ENCODE measurements at regions not wholly inside any gene's neighbourhood (a gene's known extent, or its start where the extent isn't known, plus 50 kb on each side); places are given as distances from the start of the nearest gene placed in this dataset.

DNA sequence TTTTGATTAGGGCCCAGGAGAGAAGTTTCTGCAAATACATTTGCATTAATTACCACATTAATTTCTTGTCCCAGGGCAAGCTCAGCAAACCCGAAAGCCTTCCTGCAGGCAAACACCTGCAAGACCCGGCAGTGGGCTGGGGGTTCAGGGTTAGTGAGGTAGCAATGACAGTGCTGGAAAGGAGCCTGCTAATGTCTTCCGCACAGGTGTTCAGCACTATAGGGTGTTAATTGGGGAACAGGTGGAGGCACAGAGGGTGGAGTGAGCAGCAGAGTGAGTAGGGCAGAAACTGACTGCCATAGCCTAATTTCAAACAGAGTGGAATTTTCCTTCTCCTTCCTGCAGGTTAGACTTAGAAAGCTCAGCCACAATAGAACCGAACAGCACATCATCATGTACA is 50.9 kb upstream of the UBASH3B start:
- CTCF ChIA-PET: no interaction called here
- DNase-seq: no peak
- H3K9me3 Mint-ChIP-seq (ENCODE audit: low read depth, unreplicated experiment): no peaks in the 10 kb centered on the region
- no TSS peak for BruUV-seq (replicated peaks)
- H3K36me3 Mint-ChIP-seq (ENCODE audit: insufficient read depth, unreplicated experiment): no peaks in the 10 kb centered on the region
- H3K27ac Mint-ChIP-seq (ENCODE audit: unreplicated experiment): no peak overlapping the region
- no peak overlapping the region for H3K4me3 Mint-ChIP-seq (ENCODE audit: low read depth, unreplicated experiment)
- TF ChIP-seq, protein P1, sequence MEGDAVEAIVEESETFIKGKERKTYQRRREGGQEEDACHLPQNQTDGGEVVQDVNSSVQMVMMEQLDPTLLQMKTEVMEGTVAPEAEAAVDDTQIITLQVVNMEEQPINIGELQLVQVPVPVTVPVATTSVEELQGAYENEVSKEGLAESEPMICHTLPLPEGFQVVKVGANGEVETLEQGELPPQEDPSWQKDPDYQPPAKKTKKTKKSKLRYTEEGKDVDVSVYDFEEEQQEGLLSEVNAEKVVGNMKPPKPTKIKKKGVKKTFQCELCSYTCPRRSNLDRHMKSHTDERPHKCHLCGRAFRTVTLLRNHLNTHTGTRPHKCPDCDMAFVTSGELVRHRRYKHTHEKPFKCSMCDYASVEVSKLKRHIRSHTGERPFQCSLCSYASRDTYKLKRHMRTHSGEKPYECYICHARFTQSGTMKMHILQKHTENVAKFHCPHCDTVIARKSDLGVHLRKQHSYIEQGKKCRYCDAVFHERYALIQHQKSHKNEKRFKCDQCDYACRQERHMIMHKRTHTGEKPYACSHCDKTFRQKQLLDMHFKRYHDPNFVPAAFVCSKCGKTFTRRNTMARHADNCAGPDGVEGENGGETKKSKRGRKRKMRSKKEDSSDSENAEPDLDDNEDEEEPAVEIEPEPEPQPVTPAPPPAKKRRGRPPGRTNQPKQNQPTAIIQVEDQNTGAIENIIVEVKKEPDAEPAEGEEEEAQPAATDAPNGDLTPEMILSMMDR (IDR thresholded peaks at IDR 0.05; ENCODE audit: unreplicated experiment): no peak
- intact Hi-C loops (cut with micrococcal nuclease; ENCODE audit: unreplicated experiment): no loop called here
- no peaks in the 10 kb centered on the region for H3K4me1 Mint-ChIP-seq (ENCODE audit: low read depth, unreplicated experiment)
- H3K27me3 Mint-ChIP-seq (ENCODE audit: unreplicated experiment): peaks cover 14% of the 10 kb centered on the region

DNA sequence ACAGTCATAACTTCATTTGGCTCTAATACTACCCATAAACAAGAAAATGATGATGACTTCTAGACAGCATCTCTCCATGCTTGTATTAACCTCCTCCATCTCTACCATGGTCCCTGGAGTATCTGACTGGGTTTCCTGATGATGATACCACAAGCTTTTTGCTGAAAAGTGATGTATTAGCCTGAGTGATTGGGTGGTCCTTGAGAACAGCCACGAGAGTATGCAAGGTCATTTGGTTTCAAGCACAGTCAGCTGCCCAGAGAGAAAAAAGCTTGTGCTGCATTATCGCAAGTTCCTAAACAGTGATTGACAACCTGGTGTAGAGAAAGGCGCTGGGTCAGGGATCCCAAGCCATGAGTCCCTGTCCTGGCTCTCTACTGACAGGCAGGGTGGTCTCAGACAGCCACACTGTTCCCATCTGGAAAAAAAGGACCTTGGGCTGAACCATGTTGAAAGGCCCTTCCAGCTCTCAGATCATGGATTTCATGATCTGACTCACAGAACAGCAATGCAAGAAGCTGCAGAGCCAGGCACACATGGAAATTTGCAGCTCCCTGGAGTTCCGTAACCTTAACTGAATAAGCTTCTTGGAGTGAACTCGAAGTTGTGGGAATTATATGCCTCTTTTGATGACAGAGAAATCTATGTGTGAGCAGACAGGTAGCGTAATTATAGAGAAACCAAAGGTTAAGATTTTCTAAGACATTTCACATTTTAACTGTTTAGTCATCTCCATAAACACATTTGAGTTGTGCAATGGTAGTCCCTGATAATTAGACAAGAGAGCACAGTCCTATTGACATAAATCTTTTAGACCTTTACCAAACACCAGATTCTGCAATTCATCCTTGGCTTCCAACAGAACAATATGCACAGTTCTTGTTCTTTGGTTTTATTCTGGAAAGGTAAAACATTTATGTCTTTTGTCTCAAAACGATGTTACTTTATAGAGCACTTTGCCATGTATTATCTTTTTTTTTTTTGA is 54.1 kb upstream of the UBASH3B start:
- CTCF ChIA-PET: interaction anchor here (0.6 kb wide), 1 partner anchor 491 kb away, joined by 4 read pairs; no protein-coding TSS in a partner anchor
- Mint-ChIP-seq H3K9me3 (ENCODE audit: low read depth, unreplicated experiment) (no peaks in the 10 kb centered on the region), H3K4me1 (ENCODE audit: low read depth, unreplicated experiment) (no peaks in the 10 kb centered on the region), H3K27me3 (ENCODE audit: unreplicated experiment) (peaks cover 20% of the 10 kb centered on the region), H3K27ac (ENCODE audit: unreplicated experiment) (no peak overlapping the region), H3K36me3 (ENCODE audit: insufficient read depth, unreplicated experiment) (no peaks in the 10 kb centered on the region), H3K4me3 (ENCODE audit: low read depth, unreplicated experiment) (no peak overlapping the region)
- TF ChIP-seq, protein P1 (IDR thresholded peaks at IDR 0.05; ENCODE audit: unreplicated experiment): no peak
- DNase-seq: no peak
- no TSS peak for BruUV-seq (replicated peaks)
- intact Hi-C loops (cut with micrococcal nuclease; ENCODE audit: unreplicated experiment): no loop called here

DNA sequence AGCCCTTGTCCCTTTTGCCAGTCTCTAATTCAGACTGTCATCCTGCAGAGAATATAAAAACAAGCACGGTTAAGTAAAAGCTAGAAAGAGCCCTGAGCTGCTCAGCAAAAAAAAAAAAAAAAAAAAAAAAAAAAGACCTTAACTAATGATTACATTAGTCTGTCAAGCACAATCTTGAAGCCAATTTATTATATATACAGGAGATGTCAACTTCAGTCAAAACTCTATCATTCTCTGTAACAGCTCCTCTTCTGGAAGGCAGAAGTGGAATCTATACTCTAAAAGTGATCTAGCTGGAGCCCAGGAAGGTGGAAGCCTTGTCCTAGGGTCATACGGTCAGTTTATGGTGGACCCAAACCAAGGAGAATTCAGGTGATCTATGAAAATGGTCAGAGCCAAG is 55.2 kb upstream of the UBASH3B start:
- no TSS peak for BruUV-seq (replicated peaks)
- H3K27me3 Mint-ChIP-seq (ENCODE audit: unreplicated experiment): peaks cover 20% of the 10 kb centered on the region
- H3K4me1 Mint-ChIP-seq (ENCODE audit: low read depth, unreplicated experiment): no peaks in the 10 kb centered on the region
- TF ChIP-seq, protein P1 (IDR thresholded peaks at IDR 0.05; ENCODE audit: unreplicated experiment): no peak
- H3K4me3 Mint-ChIP-seq (ENCODE audit: low read depth, unreplicated experiment): no peak overlapping the region
- H3K9me3 Mint-ChIP-seq (ENCODE audit: low read depth, unreplicated experiment): no peaks in the 10 kb centered on the region
- CTCF ChIA-PET: no interaction called here
- no peak for DNase-seq
- intact Hi-C loops (cut with micrococcal nuclease; ENCODE audit: unreplicated experiment): no loop called here
- no peak overlapping the region for H3K27ac Mint-ChIP-seq (ENCODE audit: unreplicated experiment)
- no peaks in the 10 kb centered on the region for H3K36me3 Mint-ChIP-seq (ENCODE audit: insufficient read depth, unreplicated experiment)

DNA sequence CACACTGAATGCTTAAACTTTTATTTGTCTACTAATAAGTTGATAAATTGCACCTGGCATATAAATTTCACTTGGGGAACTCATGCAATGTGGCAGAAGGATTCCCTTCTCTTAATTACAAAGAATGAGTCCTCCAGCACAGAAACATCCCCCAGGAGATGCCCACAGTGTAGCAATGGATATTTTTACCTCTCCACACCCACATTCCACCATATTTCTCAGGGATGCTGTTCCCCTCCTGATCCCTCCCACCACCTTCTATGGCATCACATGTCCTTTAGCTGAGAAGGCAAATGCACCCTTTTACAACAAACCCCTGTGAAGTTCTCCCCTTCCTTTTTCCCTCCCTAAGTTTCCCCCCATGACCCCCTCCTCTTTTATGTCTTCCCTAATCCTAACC is 56.1 kb upstream of the UBASH3B start:
- CTCF ChIA-PET: no interaction called here
- Mint-ChIP-seq H3K36me3 (ENCODE audit: insufficient read depth, unreplicated experiment) (no peaks in the 10 kb centered on the region), H3K4me3 (ENCODE audit: low read depth, unreplicated experiment) (no peak overlapping the region), H3K9me3 (ENCODE audit: low read depth, unreplicated experiment) (no peaks in the 10 kb centered on the region), H3K4me1 (ENCODE audit: low read depth, unreplicated experiment) (no peaks in the 10 kb centered on the region), H3K27me3 (ENCODE audit: unreplicated experiment) (peaks cover 20% of the 10 kb centered on the region), H3K27ac (ENCODE audit: unreplicated experiment) (no peak overlapping the region)
- no peak for DNase-seq
- TF ChIP-seq, protein P1 (IDR thresholded peaks at IDR 0.05; ENCODE audit: unreplicated experiment): no peak
- no TSS peak for BruUV-seq (replicated peaks)
- intact Hi-C loops (cut with micrococcal nuclease; ENCODE audit: unreplicated experiment): no loop called here

All from Calu3 (cell line).